T-helper 9 cell (primary cell): ENCODE measurements at regions not wholly inside any gene's neighbourhood (a gene's known extent, or its start where the extent isn't known, plus 50 kb on each side); places are given as distances from the start of the nearest gene placed in this dataset.
A peak's percentile ranks its signal among the peaks of the same experiment; 100 is the strongest.
"Not testable (repeated sequence)": the region's sequence is repeated elsewhere in the genome, so short reads cannot be mapped to it uniquely, and the experiment has no call there.

Source experiments
- DNase-seq: peaks from one replicate; pipeline ENCODE4 v3.0.0-alpha.2; 2020

DNA sequence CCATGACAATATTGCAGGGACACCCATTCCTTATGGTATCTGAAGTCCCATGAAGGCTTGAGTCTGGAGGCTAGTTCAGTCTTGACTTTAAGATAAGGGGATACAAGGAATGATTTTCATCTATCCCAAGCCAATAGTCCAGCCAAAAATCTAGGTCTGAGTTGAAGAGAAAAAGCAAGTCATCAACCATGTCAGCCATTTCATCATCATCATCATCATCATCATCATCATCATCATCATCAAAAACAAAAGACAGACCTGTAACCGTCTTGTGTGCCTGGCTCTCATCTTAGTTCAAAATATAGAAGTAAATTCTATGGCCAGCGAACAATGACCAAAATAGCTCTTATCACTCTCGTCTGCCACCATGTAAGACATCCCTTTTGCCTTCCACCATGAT is 59.5 kb upstream of the FAM90A26 start:
- not testable (repeated sequence) for DNase-seq

DNA sequence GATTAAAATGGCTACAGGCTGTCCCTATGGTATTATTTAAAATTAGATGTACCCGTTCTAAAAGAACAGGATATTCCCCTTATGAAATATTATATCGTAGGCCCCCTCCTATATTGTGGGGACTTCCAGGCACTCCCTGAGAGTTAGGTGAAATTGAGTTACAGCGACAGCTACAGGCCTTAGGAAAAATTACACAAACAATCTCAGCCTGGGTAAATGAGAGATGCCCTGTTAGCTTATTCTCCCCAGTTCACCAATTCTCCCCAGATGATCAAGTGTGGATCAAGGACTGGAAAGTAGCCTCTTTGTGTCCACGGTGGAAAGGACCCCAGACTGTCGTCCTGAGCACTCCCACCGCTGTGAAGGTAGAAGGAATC is 67.1 kb upstream of the FAM90A26 start:
- DNase-seq, result not testable (repeated sequence)

DNA sequence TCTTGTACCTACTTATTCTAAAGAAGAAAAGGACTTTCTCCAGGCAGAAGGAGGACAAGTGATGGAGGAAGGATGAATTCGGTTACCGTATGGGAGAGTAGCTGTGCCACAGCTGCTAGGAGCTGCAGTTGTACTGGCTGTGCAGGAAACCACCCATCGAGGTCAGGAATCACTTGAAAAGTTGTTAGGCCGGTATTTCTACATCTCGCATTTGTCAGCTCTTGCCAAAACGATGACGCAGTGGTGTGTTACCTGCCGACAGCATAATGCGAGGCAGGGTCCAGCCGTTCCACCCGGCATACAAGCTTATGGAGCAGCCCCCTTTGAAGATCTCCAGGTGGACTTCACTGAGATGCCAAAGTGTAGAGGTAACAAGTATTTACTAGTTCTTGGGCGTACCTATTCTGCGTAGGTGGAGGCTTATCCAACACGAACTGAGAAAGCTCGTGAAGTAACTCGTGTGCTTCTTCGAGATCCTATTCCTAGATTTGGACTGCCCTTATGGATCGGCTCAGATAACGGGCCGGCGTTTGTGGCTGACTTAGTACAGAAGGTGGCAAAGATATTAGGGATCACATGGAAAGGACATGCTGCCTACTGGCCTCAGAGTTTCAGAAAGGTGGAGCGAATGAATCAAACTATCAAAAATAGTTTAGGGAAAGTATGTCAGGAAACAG is 67.6 kb upstream of the FAM90A26 start:
- not testable (repeated sequence) for DNase-seq

DNA sequence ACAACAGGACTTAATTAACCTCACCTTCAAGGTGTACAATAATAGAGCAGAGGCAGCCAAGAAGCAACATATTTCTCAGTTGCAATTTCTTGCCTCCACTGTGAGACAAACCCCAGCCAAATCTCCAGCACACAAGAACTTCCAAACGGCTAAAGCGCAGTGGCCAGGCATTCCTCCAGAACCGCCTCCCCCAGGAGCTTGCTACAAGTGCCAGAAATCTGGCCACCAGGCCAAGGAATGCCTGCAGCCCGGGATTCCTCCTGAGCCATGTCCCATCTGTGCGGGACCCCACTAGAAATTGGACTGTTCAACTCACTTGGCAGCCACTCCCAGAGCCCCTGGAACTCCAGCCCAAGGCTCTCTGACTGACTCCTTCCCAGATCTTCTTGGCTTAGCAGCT is 73.9 kb upstream of the FAM90A26 start:
- not testable (repeated sequence) for DNase-seq

GRCh38 chr4:9078796-9079195 is 91.4 kb upstream of the FAM90A26 start:
- DNase-seq, result not testable (repeated sequence)

DNA sequence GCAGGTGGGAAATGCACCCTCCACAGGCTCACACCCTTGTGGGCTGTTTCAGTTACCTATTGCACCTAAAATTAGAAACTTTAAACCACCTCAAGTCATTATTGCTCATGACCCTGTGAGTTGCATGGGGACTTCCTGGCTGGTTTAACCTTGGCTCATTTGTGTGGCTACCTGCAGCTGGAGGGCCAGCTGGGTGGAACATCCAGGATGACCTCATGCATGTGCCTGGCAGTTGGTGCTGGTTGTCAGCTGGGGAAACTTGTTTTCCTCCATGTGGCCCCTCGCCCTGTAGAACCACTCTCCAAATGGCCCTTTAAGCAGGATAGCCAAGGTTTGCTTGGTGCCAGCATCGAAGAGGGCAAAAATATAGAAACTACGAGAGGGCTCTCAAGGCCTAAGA is 93.2 kb upstream of the FAM90A26 start:
- DNase-seq, result not testable (repeated sequence)

- DNase-seq, result not testable (repeated sequence)
Measured at GRCh38 chr4:9076486-9076885, 93.7 kb upstream of the FAM90A26 start.

DNA sequence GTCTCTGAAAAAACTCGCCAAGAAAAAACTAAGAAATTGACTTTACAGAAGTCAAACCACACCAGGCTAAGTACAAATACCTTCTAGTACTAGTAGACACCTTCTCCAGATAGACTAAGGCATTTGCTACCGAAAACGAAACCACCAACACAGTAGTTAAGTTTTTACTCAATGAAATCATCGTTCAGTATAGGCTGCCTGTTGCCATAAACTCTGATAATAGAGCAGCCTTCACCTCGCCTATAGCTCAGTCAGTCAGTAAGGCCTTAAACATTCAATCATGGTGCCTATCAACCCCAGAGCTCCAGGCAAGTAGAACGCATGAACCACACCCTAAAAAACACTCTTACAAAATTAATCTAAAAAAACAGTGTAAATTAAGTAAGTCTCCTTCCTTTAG is 96.8 kb upstream of the FAM90A26 start:
- not testable (repeated sequence) for DNase-seq

- DNase-seq, result not testable (repeated sequence)
Measured at GRCh38 chr4:9072521-9073220, 97.5 kb upstream of the FAM90A26 start.

- not testable (repeated sequence) for DNase-seq
Measured at GRCh38 chr4:9067923-9068322, 102.3 kb upstream of the FAM90A26 start.

GRCh38 chr4:9063612-9064011 is 106.6 kb upstream of the FAM90A26 start:
- DNase-seq, result not testable (repeated sequence)

- not testable (repeated sequence) for DNase-seq
Measured at GRCh38 chr4:9024866-9025265, 145.3 kb upstream of the FAM90A26 start.

- not testable (repeated sequence) for DNase-seq
Measured at GRCh38 chr4:9009792-9010191, 138.2 kb upstream of the HMX1 start.

DNA sequence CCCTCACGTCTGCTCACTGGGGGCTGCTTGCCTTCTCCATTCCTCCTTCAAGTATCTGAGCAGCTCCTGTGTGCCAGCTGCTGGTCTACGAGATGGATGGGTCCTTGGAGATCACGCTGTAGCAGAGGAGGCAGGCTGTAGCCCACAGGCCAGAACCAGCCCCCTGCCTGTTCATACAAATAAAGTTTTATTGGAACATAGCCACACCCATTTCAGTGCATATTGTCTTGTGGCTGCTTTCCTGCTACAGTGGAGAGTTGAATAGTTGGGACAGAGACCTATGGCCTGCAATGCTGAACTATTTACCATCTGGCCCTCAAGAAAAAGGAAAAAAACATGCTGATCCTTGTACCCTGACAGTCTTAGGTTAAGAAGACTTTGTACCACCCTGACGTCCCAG is 136.8 kb upstream of the HMX1 start:
- DNase-seq, result not testable (repeated sequence)

GRCh38 chr4:9001153-9001552 is 129.5 kb upstream of the HMX1 start:
- DNase-seq, result not testable (repeated sequence)

- peak; percentile 42 for DNase-seq
Measured at GRCh38 chr4:9000505-9001001, 128.9 kb upstream of the HMX1 start.

DNA sequence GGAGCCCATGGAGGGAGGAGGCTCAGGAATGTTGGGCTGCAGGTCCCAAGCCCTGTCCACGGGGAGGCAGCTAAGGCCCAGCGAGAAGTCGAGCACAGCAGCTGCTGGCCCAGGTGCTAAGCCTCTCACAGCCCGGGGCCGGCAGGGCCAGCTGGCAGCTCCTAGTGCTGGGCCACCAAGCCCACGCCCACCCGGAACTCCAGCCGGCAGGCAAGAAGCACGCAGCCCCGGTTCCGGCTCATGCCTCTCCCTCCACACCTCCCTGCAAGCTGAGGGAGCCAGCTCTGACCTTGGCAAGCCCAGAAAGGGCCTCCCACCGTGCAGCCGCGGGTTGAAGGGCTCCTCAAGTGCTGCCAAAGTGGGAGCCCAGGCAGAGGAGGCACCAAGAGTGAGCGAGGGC is 121.3 kb upstream of the HMX1 start:
- not testable (repeated sequence) for DNase-seq

- DNase-seq, result not testable (repeated sequence)
Measured at GRCh38 chr4:8991449-8991848, 119.8 kb upstream of the HMX1 start.

DNA sequence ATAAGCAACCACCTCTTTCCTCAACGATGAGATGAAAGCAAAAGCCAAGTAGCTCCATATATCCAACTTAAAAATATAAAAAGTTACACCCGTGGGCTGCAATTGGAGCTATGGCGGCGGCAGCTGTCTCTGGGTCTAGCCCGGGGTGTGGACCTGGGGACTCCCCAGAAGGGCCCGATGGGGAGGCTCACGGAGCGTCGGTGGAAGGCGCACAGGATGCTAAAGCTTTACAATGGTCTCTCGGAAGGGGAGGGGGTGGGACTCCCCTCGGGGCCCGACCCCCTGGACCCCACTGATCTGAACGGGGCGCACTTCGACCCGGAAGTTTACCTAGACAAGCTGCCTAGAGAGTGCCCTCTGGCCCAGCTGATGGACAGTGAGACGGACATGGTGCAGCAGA is 118.7 kb upstream of the HMX1 start:
- DNase-seq, result not testable (repeated sequence)

GRCh38 chr4:8985786-8986185 is 114.1 kb upstream of the HMX1 start:
- DNase-seq, result not testable (repeated sequence)

DNA sequence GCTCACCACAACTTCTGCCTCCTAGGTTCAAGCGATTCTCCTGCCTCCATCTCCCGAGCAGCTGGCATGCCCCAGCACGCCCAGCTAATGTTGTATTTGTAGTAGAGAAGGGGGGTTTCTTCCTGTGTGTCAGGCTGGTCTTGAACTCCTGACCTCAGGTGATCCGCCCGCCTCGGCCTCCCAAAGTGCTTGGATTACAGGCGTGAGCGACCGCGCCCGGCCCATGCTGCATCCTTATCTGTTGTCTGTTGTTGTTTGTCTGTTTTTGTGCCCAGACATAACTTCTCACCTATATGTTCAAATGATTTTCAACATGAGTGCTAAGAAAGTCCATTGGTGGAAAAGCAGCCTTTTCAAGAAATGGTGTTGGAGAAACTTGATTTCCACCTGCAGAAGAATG is 113.0 kb upstream of the HMX1 start:
- DNase-seq, result not testable (repeated sequence)

DNA sequence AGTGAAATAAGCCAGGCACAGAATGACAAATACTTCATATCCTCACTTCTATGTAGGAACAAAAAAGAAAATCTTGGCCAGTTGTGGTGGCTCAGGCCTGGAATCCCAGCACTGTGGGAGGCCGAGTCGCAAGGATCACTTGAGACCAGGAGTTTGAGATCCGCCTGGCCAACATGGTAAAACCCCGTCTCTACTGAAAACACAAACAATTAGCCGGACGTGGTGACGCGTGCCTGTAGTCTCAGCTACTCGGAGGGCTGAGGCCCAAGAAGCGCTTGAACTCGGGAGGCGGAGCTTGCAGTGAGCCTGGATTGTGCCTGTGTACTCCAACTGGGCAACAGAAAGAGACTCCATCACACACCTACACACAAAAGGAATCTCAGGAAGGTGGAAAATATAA is 112.3 kb upstream of the HMX1 start:
- DNase-seq, result not testable (repeated sequence)

DNA sequence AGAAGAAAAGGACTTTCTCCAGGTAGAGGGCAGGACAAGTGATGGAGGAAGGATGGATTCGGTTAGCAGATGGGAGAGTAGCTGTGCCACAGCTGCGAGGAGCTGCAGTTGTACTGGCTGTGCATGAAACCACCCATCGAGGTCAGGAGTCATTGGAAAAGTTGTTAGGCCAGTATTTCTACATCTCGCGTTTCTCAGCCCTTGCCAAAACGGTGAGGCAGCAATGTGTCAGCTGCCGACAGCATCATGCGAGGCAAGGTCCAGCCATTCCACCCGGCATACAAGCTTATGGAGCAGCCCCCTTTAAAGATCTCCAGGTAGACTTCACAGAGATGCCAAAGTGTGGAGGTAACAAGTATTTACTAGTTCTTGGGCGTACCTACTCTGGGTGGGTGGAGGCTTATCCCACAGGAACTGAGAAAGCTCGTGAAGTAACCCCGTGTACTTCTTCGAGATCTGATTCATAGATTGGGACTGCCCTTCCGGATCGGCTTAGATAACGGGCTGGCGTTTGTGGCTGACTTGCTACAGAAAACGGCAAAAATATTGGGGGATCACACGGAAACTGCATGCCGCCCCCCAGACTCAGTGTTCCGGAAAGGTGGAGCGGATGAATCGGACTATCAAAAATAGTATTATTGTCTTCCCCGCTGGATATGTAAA is 105.0 kb upstream of the HMX1 start:
- not testable (repeated sequence) for DNase-seq

GRCh38 chr4:8972635-8973034 is 101.0 kb upstream of the HMX1 start:
- DNase-seq, result not testable (repeated sequence)
